ENCODE measurements at regions not wholly inside any gene's neighbourhood (a gene's known extent, or its start where the extent isn't known, plus 50 kb on each side); places are given as distances from the start of the nearest gene placed in this dataset.

- Histone ChIP-seq H3K4me3 (replicated peaks in 1 of 2; ENCODE audit: low read depth in 1 of 2, low read length in 2 of 2) (no peak overlapping the region), H3K27ac (ENCODE audit: low read depth, low read length) (no peak overlapping the region), H3K9me3 (ENCODE audit: control insufficient read depth in 1 of 2, insufficient read depth in 1 of 2, low read depth in 1 of 2, low read length in 2 of 2) (no peaks in the 10 kb centered on the region), H3K9me2 (ENCODE audit: insufficient read depth) (no peaks in the 10 kb centered on the region), H2AFZ (ENCODE audit: low read depth, low read length, poor library complexity, severe bottlenecking) (no peak overlapping the region), H3K36me3 (ENCODE audit: control insufficient read depth in 1 of 2, insufficient read depth in 2 of 2, low read length in 2 of 2) (no peaks in the 10 kb centered on the region), H3K27me3 (ENCODE audit: insufficient read depth, low read length) (peaks cover 29% of the 10 kb centered on the region), H3K79me2 (ENCODE audit: insufficient read depth, low read length) (no peaks in the 10 kb centered on the region), H3K4me2 (ENCODE audit: low read length) (no peak overlapping the region), H3K4me1 (ENCODE audit: control insufficient read depth in 1 of 2, insufficient read depth in 2 of 2, low read length in 2 of 2) (no peaks in the 10 kb centered on the region), H4K20me1 (ENCODE audit: insufficient read depth) (no peaks in the 10 kb centered on the region), H3K9ac (ENCODE audit: low read length) (no peak overlapping the region)
- BruUV-seq (replicated peaks), result no TSS peak
- intact Hi-C loops (cut with micrococcal nuclease), result no loop called here
- ChIA-PET RAD21 (ENCODE audit: low non-redundant PET in 1 of 2, low total read pairs in 2 of 2, uncharacterized antibody in 2 of 2, unreplicated experiment in 2 of 2) (no interaction called here), CTCF (no interaction called here), POLR2A (no interaction called here)
- no peak for DNase-seq (ENCODE audit: low read depth, low spot score)
- no peak for ATAC-seq
- TF ChIP-seq SP1 (IDR thresholded peaks at IDR 0.05; ENCODE audit: low read depth) (no peak), ZBTB33 (IDR thresholded peaks at IDR 0.05; ENCODE audit: extremely low read depth, insufficient replicate concordance, low read length) (no peak), EZH2phosphoT487 (IDR thresholded peaks at IDR 0.05; ENCODE audit: borderline replicate concordance) (no peak), YY1 (IDR thresholded peaks at IDR 0.05; ENCODE audit: extremely low read depth, insufficient replicate concordance, low read depth, low read length) (no peak), ELF1 (IDR thresholded peaks at IDR 0.05; ENCODE audit: borderline replicate concordance, low read depth) (no peak), POLR2AphosphoS5 (IDR thresholded peaks at IDR 0.05; ENCODE audit: low read depth, low read length) (no peak), EGR1 (IDR thresholded peaks at IDR 0.05; ENCODE audit: low read depth) (no peak), ZFX (IDR thresholded peaks at IDR 0.05) (no peak), TCF7L2 (IDR thresholded peaks at IDR 0.05; ENCODE audit: borderline replicate concordance, extremely low read depth, insufficient read depth, insufficient read length) (no peak), CBX3 (IDR thresholded peaks at IDR 0.05; ENCODE audit: low read depth) (no peak), POLR2A (IDR thresholded peaks at IDR 0.05; ENCODE audit: borderline replicate concordance, extremely low read depth, insufficient read depth, insufficient read length) (no peak), CEBPB (IDR thresholded peaks at IDR 0.05; ENCODE audit: low read depth) (no peak), CTCF (IDR thresholded peaks at IDR 0.05 in 2 of 3, conservative IDR thresholded peaks at IDR 0.05 in 1 of 3; ENCODE audit: borderline replicate concordance in 1 of 3, insufficient read depth in 1 of 3, low read depth in 2 of 3, low read length in 2 of 3) (no peak), RAD21 (IDR thresholded peaks at IDR 0.05; ENCODE audit: low read depth) (no peak)
Observed at GRCh38 chr9:15113288-15113687, 193.7 kb downstream of the TTC39B start.

Data from HCT116 (cell line).